Thyroid gland (tissue), 4 donors: ENCODE measurements at regions not wholly inside any gene's neighbourhood (a gene's known extent, or its start where the extent isn't known, plus 50 kb on each side); places are given as distances from the start of the nearest gene placed in this dataset.
A peak's percentile ranks its signal among the peaks of the same experiment; 100 is the strongest.

Source experiments
- DNase-seq, 2 donors: peaks; one replicate each; pipeline ENCODE4 v3.0.0-alpha.2; 2019
- H3K27ac ChIP-seq, 3 donors: fragments of 200-600 bp; sonication (generic); 1 replicate in 2 of 3; 2 replicates in 1 of 3; pipeline ENCODE4 v1.5.1; 2016 to 2019; ENCODE audit warnings: mild to moderate bottlenecking in 1 of 3, moderate library complexity in 1 of 3
- H3K27me3 ChIP-seq: fragments of 200-600 bp; sonication (generic); one replicate; pipeline ENCODE4 v1.5.1; 2019
- H3K36me3 ChIP-seq, 2 donors: fragments of 200-600 bp; sonication (generic); one replicate each; pipeline ENCODE4 v1.5.1; 2016 to 2019
- H3K4me1 ChIP-seq, 2 donors: fragments of 200-600 bp; sonication (generic); one replicate each; pipeline ENCODE4 v1.5.1; 2017 to 2019
- H3K4me3 ChIP-seq, 3 donors: fragments of 200-600 bp; sonication (generic); replicated peaks in 1 of 3; 1 replicate in 2 of 3; 2 replicates in 1 of 3; pipeline ENCODE4 v1.5.1; 2016; ENCODE audit warnings: mild to moderate bottlenecking in 1 of 3
- H3K9me3 ChIP-seq: fragments of 200-600 bp; sonication (generic); one replicate; pipeline ENCODE4 v1.5.1; 2017
- POLR2A ChIP-seq, 2 donors: fragments of 450-650 bp; IDR thresholded peaks; one replicate each; pipeline ENCODE4 v1.6.1; 2017; ENCODE audit warnings: antibody characterized with exemption in 2 of 2, mild to moderate bottlenecking in 2 of 2, moderate library complexity in 1 of 2
- WGBS, 2 donors: methylation state at CpG; one replicate each; pipeline ENCODE4 v1.1.5; 2017; 5-methylcytosine and 5-hydroxymethylcytosine counted together
- intact Hi-C: fragments of 100-400 bp; cut with DNase I; formaldehyde crosslinking; loops from one replicate; pipeline ENCODE4 v1.15.1; 2023
- TF ChIP-seq, protein P1 (sequence below), 6 experiments: fragments of 200-600 bp in 3 of 6; fragments of 450-650 bp in 3 of 6; sonication (generic) in 3 of 6; IDR thresholded peaks; one replicate each; pipeline ENCODE4 v1.5.1; 2016 to 2019; ENCODE audit warnings: antibody characterized with exemption in 6 of 6, mild to moderate bottlenecking in 2 of 6, inconsistent platforms in 1 of 6, moderate library complexity in 1 of 6

DNA sequence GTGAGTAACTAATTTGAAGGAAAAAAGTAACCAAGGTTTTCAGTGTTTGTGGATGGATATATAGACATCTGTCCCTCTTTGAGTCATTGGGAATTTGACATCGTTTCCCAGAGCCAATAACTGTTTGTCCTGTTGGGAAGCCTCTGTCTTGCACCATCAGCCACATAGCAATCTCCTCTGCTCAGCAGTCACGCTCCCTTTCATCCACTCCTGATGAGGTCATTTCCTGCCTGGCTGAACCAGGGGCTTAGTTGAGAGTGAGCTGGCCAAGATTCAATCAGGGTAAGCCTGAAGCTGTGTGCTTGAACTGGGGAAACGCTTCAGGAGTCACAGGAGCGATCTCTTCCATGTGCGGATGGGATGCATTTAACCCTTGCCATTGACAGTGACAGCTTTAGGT is 121.5 kb upstream of the FOXQ1 start:
- WGBS, 2 donors = 5 to 12% methylated on average over 5 of the region's 5 CpGs
- no peaks in the 10 kb centered on the region for H3K9me3 ChIP-seq

DNA sequence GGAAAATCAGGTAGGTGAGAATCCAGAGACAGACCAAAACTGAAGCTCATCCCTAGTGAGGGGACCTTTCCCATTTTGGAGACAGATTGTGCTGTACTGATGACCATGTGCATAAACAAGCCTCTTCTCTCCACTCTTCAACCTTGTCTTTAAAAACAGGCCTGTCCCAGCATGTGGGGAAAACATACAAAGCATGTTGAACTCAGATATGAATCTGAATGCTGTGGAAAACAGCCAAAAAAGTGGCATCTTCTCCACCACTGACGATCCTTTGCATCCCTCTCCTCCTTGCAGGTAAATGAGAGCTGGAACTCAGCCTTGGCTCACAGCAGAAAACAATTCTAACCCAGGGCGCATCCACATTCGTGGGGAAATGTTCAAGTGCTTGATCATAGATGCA is 123.7 kb upstream of the FOXQ1 start:
- intact Hi-C loops = no loop called here
- 75 to 77% methylated on average over 3 of the region's 3 CpGs for WGBS, 2 donors
- Histone ChIP-seq H3K27ac (peak overlapping the region in 1 of 3 donors; percentile 90), H3K27me3 (no peaks in the 10 kb centered on the region), H3K4me3 (no peak overlapping the region), H3K36me3 (no peaks in the 10 kb centered on the region), H3K4me1 (peaks cover 18 to 52% of the 10 kb centered on the region in 2 donors), H3K9me3 (no peaks in the 10 kb centered on the region)
- DNase-seq = no peak
- TF ChIP-seq, protein P1, sequence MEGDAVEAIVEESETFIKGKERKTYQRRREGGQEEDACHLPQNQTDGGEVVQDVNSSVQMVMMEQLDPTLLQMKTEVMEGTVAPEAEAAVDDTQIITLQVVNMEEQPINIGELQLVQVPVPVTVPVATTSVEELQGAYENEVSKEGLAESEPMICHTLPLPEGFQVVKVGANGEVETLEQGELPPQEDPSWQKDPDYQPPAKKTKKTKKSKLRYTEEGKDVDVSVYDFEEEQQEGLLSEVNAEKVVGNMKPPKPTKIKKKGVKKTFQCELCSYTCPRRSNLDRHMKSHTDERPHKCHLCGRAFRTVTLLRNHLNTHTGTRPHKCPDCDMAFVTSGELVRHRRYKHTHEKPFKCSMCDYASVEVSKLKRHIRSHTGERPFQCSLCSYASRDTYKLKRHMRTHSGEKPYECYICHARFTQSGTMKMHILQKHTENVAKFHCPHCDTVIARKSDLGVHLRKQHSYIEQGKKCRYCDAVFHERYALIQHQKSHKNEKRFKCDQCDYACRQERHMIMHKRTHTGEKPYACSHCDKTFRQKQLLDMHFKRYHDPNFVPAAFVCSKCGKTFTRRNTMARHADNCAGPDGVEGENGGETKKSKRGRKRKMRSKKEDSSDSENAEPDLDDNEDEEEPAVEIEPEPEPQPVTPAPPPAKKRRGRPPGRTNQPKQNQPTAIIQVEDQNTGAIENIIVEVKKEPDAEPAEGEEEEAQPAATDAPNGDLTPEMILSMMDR (IDR thresholded peaks at IDR 0.05) = no peak
- TF ChIP-seq POLR2A (IDR thresholded peaks at IDR 0.05) = no peak

More for the DNA sequence above, 121.5 kb upstream of the FOXQ1 start:
- intact Hi-C loops = no loop called here
- Histone ChIP-seq H3K27ac (peak overlapping the region; percentile 62 to 90 (median 79)), H3K36me3 (no peaks in the 10 kb centered on the region), H3K4me3 (no peak overlapping the region), H3K4me1 (peaks cover 18 to 52% of the 10 kb centered on the region in 2 donors), H3K27me3 (no peaks in the 10 kb centered on the region)
- peak in 1 of 2 donors; percentile 24 for TF ChIP-seq POLR2A (IDR thresholded peaks at IDR 0.05)
- TF ChIP-seq, protein P1 (IDR thresholded peaks at IDR 0.05) = no peak
- peak; percentile 88 to 89 for DNase-seq

DNA sequence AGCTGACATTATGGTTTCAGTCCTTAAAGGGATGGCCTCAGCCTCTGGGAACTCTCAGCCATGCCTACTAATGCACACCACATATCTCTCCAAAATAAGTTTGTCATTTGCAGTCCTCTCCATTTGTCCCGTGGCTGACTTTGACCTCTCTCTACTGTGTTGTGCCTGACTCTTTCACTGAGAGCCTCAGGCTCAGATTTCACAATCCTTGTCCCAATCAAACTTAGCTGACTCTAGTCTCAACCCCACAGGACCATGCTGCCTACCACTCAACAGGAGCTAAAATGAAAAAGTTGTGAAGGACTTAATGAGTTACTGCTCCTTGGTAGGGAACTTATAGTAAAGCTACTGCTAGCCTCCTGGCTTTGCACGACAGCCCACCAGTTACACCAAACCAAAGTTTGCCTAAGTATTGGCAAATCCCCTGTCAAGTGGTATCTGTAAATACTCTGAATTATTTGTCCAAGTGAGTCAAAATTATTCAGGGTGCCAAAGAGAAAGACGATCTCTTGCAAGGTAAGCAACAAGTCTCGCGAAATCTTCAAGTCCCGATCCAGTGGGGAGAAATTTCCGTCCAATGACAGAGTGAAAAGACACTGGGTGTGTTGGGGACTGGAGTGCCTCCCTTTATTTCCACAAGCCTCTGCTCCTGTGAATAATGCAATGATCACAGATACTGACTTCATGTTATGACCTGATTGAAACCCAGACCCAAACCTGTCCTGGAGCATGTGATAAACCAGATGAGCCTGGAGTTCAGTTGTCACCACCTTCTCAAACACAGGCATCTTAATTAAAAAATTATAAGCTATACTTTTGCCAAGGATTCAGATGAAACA is 124.4 kb upstream of the FOXQ1 start:
- Histone ChIP-seq H3K27ac (peak overlapping the region in 1 of 3 donors; percentile 90), H3K36me3 (no peaks in the 10 kb centered on the region)

DNA sequence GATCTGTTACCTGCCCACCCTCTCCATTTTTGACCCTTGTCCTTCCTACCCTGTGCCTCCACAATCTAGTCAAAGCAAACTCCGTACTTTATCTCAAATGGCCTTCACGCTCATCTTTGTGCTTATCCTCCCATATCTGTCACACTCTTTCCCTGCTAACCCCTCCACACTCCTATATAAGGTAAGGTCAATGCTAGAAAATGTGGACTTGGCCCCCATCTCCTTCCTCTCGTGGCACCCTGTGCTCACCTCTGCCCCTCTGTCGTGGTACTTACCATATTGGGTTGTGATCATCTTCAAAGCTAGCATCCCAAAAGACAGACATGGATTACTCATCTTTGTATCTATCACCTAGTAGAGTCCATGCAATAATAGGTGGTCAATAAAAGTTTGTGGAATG is 127.6 kb upstream of the FOXQ1 start:
- DNase-seq = no peak
- Histone ChIP-seq H3K4me3 (no peak overlapping the region), H3K36me3 (no peaks in the 10 kb centered on the region), H3K4me1 (peaks cover 0 to 27% of the 10 kb centered on the region in 2 donors), H3K9me3 (no peaks in the 10 kb centered on the region), H3K27ac (no peak overlapping the region), H3K27me3 (no peaks in the 10 kb centered on the region)
- intact Hi-C loops = no loop called here
- WGBS, 2 donors = 93 to 94% methylated on average over 4 of the region's 4 CpGs
- no peak for TF ChIP-seq POLR2A (IDR thresholded peaks at IDR 0.05)
- TF ChIP-seq, protein P1 (IDR thresholded peaks at IDR 0.05) = no peak

More for the DNA sequence above, 124.4 kb upstream of the FOXQ1 start:
- TF ChIP-seq POLR2A (IDR thresholded peaks at IDR 0.05) = no peak
- TF ChIP-seq, protein P1 (IDR thresholded peaks at IDR 0.05) = no peak
- Histone ChIP-seq H3K9me3 (no peaks in the 10 kb centered on the region), H3K4me3 (no peak overlapping the region), H3K27me3 (no peaks in the 10 kb centered on the region), H3K4me1 (peaks cover 18 to 52% of the 10 kb centered on the region in 2 donors)
- no peak for DNase-seq
- WGBS, 2 donors = 89% methylated on average over 7 of the region's 7 CpGs
- intact Hi-C loops = no loop called here
